HEK293 (cell line): ENCODE measurements at regions not wholly inside any gene's neighbourhood (a gene's known extent, or its start where the extent isn't known, plus 50 kb on each side); places are given as distances from the start of the nearest gene placed in this dataset.

Experiments used
- CTCF ChIA-PET: fragments of 350-600 bp; formaldehyde crosslinking; extraction: SDS; loops from one replicate; lab custom pipeline; 2021; ENCODE audit warnings: antibody characterized with exemption; lab: Yijun Ruan, JAX
- POLR2A ChIA-PET: fragments of 300-600 bp; formaldehyde crosslinking; extraction: SDS; loops from one replicate; lab custom pipeline; 2020; ENCODE audit warnings: antibody characterized with exemption, inconsistent platforms; lab: Yijun Ruan, JAX
- H3K27ac ChIP-seq: fragments of 200-500 bp; sonication (Bioruptor generic); 2 replicates; pipeline ENCODE4 v1.5.1; 2014; ENCODE audit warnings: low read depth, low read length, control low read depth, inconsistent platforms; ENCODE audit errors: extremely low read depth
- H3K36me3 ChIP-seq, 2 experiments: fragments of 200-500 bp in 1 of 2; sonication (Bioruptor generic) in 1 of 2; 1 replicate in 1 of 2; 2 replicates in 1 of 2; pipeline ENCODE4 v1.5.1; 2014 to 2017; ENCODE audit warnings: inconsistent platforms in 2 of 2, low read length in 2 of 2; ENCODE audit not compliant: control insufficient read depth in 2 of 2, insufficient read depth in 1 of 2
- H3K4me1 ChIP-seq: fragments of 200-500 bp; sonication (Bioruptor generic); 2 replicates; pipeline ENCODE4 v1.5.1; 2014; ENCODE audit warnings: mild to moderate bottlenecking, low read length, inconsistent platforms; ENCODE audit not compliant: control insufficient read depth, insufficient read depth
- H3K4me3 ChIP-seq: 2 replicates; pipeline ENCODE4 v1.5.1; 2011; ENCODE audit warnings: low read depth, mild to moderate bottlenecking, control low read depth, low read length, moderate library complexity
- H3K9me3 ChIP-seq: fragments of 200-500 bp; sonication (Bioruptor generic); 2 replicates; pipeline ENCODE4 v1.5.1; 2014; ENCODE audit warnings: low read depth, low read length, inconsistent platforms; ENCODE audit not compliant: control insufficient read depth, insufficient read depth
- BCL6B ChIP-seq: fragments of 450-650 bp; formaldehyde crosslinking; IDR thresholded peaks from 2 replicates; pipeline ENCODE4 v1.5.1; 2017; ENCODE audit warnings: missing biosample characterization, missing genetic modification characterization
- PRDM1 ChIP-seq: fragments of 450-650 bp; formaldehyde crosslinking; IDR thresholded peaks from 2 replicates; pipeline ENCODE4; 2016; ENCODE audit warnings: missing biosample characterization, missing genetic modification characterization
- RBAK ChIP-seq: fragments of 450-650 bp; formaldehyde crosslinking; IDR thresholded peaks from 2 replicates; pipeline ENCODE4 v1.5.1; 2016; ENCODE audit warnings: missing biosample characterization, missing genetic modification characterization
- SP2 ChIP-seq: fragments of 450-650 bp; formaldehyde crosslinking; IDR thresholded peaks from 2 replicates; pipeline ENCODE4 v1.5.1; 2016; ENCODE audit warnings: missing biosample characterization, missing genetic modification characterization
- ZBTB10 ChIP-seq: fragments of 450-650 bp; formaldehyde crosslinking; IDR thresholded peaks from 2 replicates; pipeline ENCODE4 v1.5.1; 2016; ENCODE audit warnings: missing biosample characterization, missing genetic modification characterization
- ZNF148 ChIP-seq: fragments of 450-650 bp; formaldehyde crosslinking; IDR thresholded peaks from 2 replicates; pipeline ENCODE4 v1.5.0; 2017; ENCODE audit warnings: missing biosample characterization, missing genetic modification characterization, borderline replicate concordance
- ZNF214 ChIP-seq: fragments of 450-650 bp; formaldehyde crosslinking; IDR thresholded peaks from 2 replicates; pipeline ENCODE4 v1.5.1; 2017; ENCODE audit warnings: missing biosample characterization, mild to moderate bottlenecking, missing genetic modification characterization, borderline replicate concordance
- ZNF324 ChIP-seq: fragments of 450-650 bp; formaldehyde crosslinking; IDR thresholded peaks from 2 replicates; pipeline ENCODE4 v1.5.1; 2016; ENCODE audit warnings: missing biosample characterization, missing genetic modification characterization
- ZNF404 ChIP-seq: fragments of 450-650 bp; formaldehyde crosslinking; IDR thresholded peaks from 2 replicates; pipeline ENCODE4 v1.5.1; 2017; ENCODE audit warnings: missing biosample characterization, missing genetic modification characterization
- ZNF48 ChIP-seq: fragments of 450-650 bp; formaldehyde crosslinking; IDR thresholded peaks from 2 replicates; pipeline ENCODE4 v1.5.1; 2016; ENCODE audit warnings: missing biosample characterization, missing genetic modification characterization
- ZNF488 ChIP-seq: fragments of 450-650 bp; formaldehyde crosslinking; IDR thresholded peaks from 2 replicates; pipeline ENCODE4 v1.5.1; 2016; ENCODE audit warnings: missing biosample characterization, missing genetic modification characterization
- ZNF513 ChIP-seq: fragments of 450-650 bp; IDR thresholded peaks from 2 replicates; pipeline ENCODE4 v1.5.1; 2018; ENCODE audit warnings: missing biosample characterization, missing genetic modification characterization
- ZNF529 ChIP-seq: fragments of 450-650 bp; formaldehyde crosslinking; IDR thresholded peaks from 2 replicates; pipeline ENCODE4 v1.5.1; 2017; ENCODE audit warnings: missing genetic modification characterization, missing biosample characterization; ENCODE audit not compliant: insufficient replicate concordance
- ZNF624 ChIP-seq: fragments of 450-650 bp; formaldehyde crosslinking; IDR thresholded peaks from 2 replicates; pipeline ENCODE4 v1.5.1; 2017; ENCODE audit warnings: missing biosample characterization, missing genetic modification characterization
- ZNF692 ChIP-seq: fragments of 450-650 bp; formaldehyde crosslinking; IDR thresholded peaks from 2 replicates; pipeline ENCODE4 v1.5.1; 2016; ENCODE audit warnings: missing biosample characterization, missing genetic modification characterization
- ZNF704 ChIP-seq: fragments of 450-650 bp; formaldehyde crosslinking; IDR thresholded peaks from 2 replicates; pipeline ENCODE4 v1.5.1; 2016; ENCODE audit warnings: missing biosample characterization, missing genetic modification characterization
- ZNF707 ChIP-seq: fragments of 450-650 bp; formaldehyde crosslinking; IDR thresholded peaks from 2 replicates; pipeline ENCODE4 v1.5.1; 2016; ENCODE audit warnings: missing biosample characterization, missing genetic modification characterization
- ZNF792 ChIP-seq: fragments of 450-650 bp; formaldehyde crosslinking; IDR thresholded peaks from 2 replicates; pipeline ENCODE4 v1.5.1; 2016; ENCODE audit warnings: missing biosample characterization, missing genetic modification characterization

- Histone ChIP-seq H3K27ac (no peak overlapping the region), H3K36me3 (no peaks in the 10 kb centered on the region), H3K4me3 (no peak overlapping the region), H3K4me1 (no peaks in the 10 kb centered on the region), H3K9me3 (no peaks in the 10 kb centered on the region)
- POLR2A ChIA-PET: interaction anchor here (0.6 kb wide), 1 partner anchor 1149 kb away, joined by 5 read pairs; the partner anchor contains the start of gene GLIPR1L2
- TF ChIP-seq ZNF214 (tag by site-specific recombination) (no peak), ZNF624 (tag by site-specific recombination) (no peak), ZNF148 (tag by site-specific recombination) (no peak), ZNF513 (tag by site-specific recombination) (no peak), ZNF792 (tag by site-specific recombination) (no peak), ZNF707 (tag by site-specific recombination) (no peak), ZNF529 (tag by site-specific recombination) (no peak), ZBTB10 (tag by site-specific recombination) (no peak), ZNF404 (tag by site-specific recombination) (no peak), ZNF488 (tag by site-specific recombination) (no peak), BCL6B (no peak), ZNF704 (tag by site-specific recombination) (no peak)
- CTCF ChIA-PET: no interaction called here
Observed at GRCh38 chr12:74242088-74242487, 295.5 kb upstream of the ATXN7L3B start.

GRCh38 chr12:74245458-74245857, 292.2 kb upstream of the ATXN7L3B start:
- no peaks in the 10 kb centered on the region for H3K36me3 ChIP-seq
- no peaks in the 10 kb centered on the region for H3K9me3 ChIP-seq
- ChIA-PET CTCF (no interaction called here), POLR2A (no interaction called here)
- no peak overlapping the region for H3K4me3 ChIP-seq
- H3K4me1 ChIP-seq: no peaks in the 10 kb centered on the region
- H3K27ac ChIP-seq: no peak overlapping the region
- TF ChIP-seq ZNF324 (no peak), RBAK (tag by site-specific recombination) (no peak), SP2 (tag by site-specific recombination) (no peak), PRDM1 (tag by site-specific recombination) (no peak), ZNF692 (tag by site-specific recombination) (no peak), ZNF707 (tag by site-specific recombination) (peak; percentile 60; the same call in 1 of the 2 replicates), ZNF48 (tag by site-specific recombination) (no peak)
